ENCODE measurements at regions not wholly inside any gene's neighbourhood (a gene's known extent, or its start where the extent isn't known, plus 50 kb on each side); places are given as distances from the start of the nearest gene placed in this dataset.

- TF ChIP-seq EZH2phosphoT487 (IDR thresholded peaks at IDR 0.05; ENCODE audit: borderline replicate concordance) (no peak), CTCF (conservative IDR thresholded peaks at IDR 0.05; ENCODE audit: low read length) (no peak)
Observed at GRCh38 chr17:53950858-53951250, 128.1 kb downstream of the KIF2B start.

All from Loucy (cell line).